ENCODE measurements at regions not wholly inside any gene's neighbourhood (a gene's known extent, or its start where the extent isn't known, plus 50 kb on each side); places are given as distances from the start of the nearest gene placed in this dataset.
"Not testable (repeated sequence)": the region's sequence is repeated elsewhere in the genome, so short reads cannot be mapped to it uniquely, and the experiment has no call there.

GRCh38 chr2:188032306-188032705, 259.4 kb upstream of the GULP1 start:
- no peak overlapping the region for H3K4me3 ChIP-seq (ENCODE audit: low read depth, low read length)
- DNase-seq (ENCODE audit: low read depth), result no peak
- TF ChIP-seq CTCF (IDR thresholded peaks at IDR 0.05; ENCODE audit: low read depth, low read length) (no peak), POLR2A (IDR thresholded peaks at IDR 0.05; ENCODE audit: extremely low read depth, insufficient read length) (no peak), MYC (IDR thresholded peaks at IDR 0.05; ENCODE audit: low read depth, low read length) (no peak), MAX (IDR thresholded peaks at IDR 0.05; ENCODE audit: low read depth, low read length) (no peak)

GRCh38 chr2:188032786-188033185, 258.9 kb upstream of the GULP1 start:
- no peak for DNase-seq (ENCODE audit: low read depth)
- no peak for TF ChIP-seq MYC (IDR thresholded peaks at IDR 0.05; ENCODE audit: low read depth, low read length)
- no peak for TF ChIP-seq MAX (IDR thresholded peaks at IDR 0.05; ENCODE audit: low read depth, low read length)
- TF ChIP-seq POLR2A (IDR thresholded peaks at IDR 0.05; ENCODE audit: extremely low read depth, insufficient read length), result no peak
- no peak for TF ChIP-seq CTCF (IDR thresholded peaks at IDR 0.05; ENCODE audit: low read depth, low read length)
- H3K4me3 ChIP-seq (ENCODE audit: low read depth, low read length), result no peak overlapping the region

GRCh38 chr2:188033240-188033639, 258.4 kb upstream of the GULP1 start:
- H3K4me3 ChIP-seq (ENCODE audit: low read depth, low read length), result not testable (repeated sequence)

GRCh38 chr2:188034102-188034501, 257.6 kb upstream of the GULP1 start:
- not testable (repeated sequence) for H3K4me3 ChIP-seq (ENCODE audit: low read depth, low read length); DNase-seq (ENCODE audit: low read depth)

More at GRCh38 chr2:188033240-188033639, 258.4 kb upstream of the GULP1 start:
- not testable (repeated sequence) for DNase-seq (ENCODE audit: low read depth)

- not testable (repeated sequence) for DNase-seq (ENCODE audit: low read depth); H3K4me3 ChIP-seq (ENCODE audit: low read depth, low read length)
Observed at GRCh38 chr2:188035377-188035776, 256.3 kb upstream of the GULP1 start.

GRCh38 chr2:188036786-188037185, 254.9 kb upstream of the GULP1 start:
- not testable (repeated sequence) for DNase-seq (ENCODE audit: low read depth); H3K4me3 ChIP-seq (ENCODE audit: low read depth, low read length)

GRCh38 chr2:188039307-188039706, 252.4 kb upstream of the GULP1 start:
- no peak overlapping the region for H3K4me3 ChIP-seq (ENCODE audit: low read depth, low read length)
- DNase-seq (ENCODE audit: low read depth), result no peak
- no peak for TF ChIP-seq MAX (IDR thresholded peaks at IDR 0.05; ENCODE audit: low read depth, low read length)
- TF ChIP-seq CTCF (IDR thresholded peaks at IDR 0.05; ENCODE audit: low read depth, low read length), result no peak
- no peak for TF ChIP-seq POLR2A (IDR thresholded peaks at IDR 0.05; ENCODE audit: extremely low read depth, insufficient read length)
- no peak for TF ChIP-seq MYC (IDR thresholded peaks at IDR 0.05; ENCODE audit: low read depth, low read length)

GRCh38 chr2:188042412-188042811, 249.3 kb upstream of the GULP1 start:
- TF ChIP-seq CTCF (IDR thresholded peaks at IDR 0.05; ENCODE audit: low read depth, low read length), result no peak
- TF ChIP-seq POLR2A (IDR thresholded peaks at IDR 0.05; ENCODE audit: extremely low read depth, insufficient read length), result no peak
- TF ChIP-seq MYC (IDR thresholded peaks at IDR 0.05; ENCODE audit: low read depth, low read length), result no peak
- no peak for TF ChIP-seq MAX (IDR thresholded peaks at IDR 0.05; ENCODE audit: low read depth, low read length)
- H3K4me3 ChIP-seq (ENCODE audit: low read depth, low read length), result no peak overlapping the region
- no peak for DNase-seq (ENCODE audit: low read depth)

All from NB4 (cell line).